ENCODE measurements at regions not wholly inside any gene's neighbourhood (a gene's known extent, or its start where the extent isn't known, plus 50 kb on each side); places are given as distances from the start of the nearest gene placed in this dataset.

GRCh38 chr10:128998101-128998805 is 468.8 kb upstream of the MGMT start:
- no peak for DNase-seq (ENCODE audit: low read depth)
- no peak overlapping the region for H3K4me3 ChIP-seq (ENCODE audit: low read depth, low read length)
- no peak for TF ChIP-seq CTCF (IDR thresholded peaks at IDR 0.05; ENCODE audit: insufficient read depth, low read length)

GRCh38 chr10:129004398-129004797 is 462.6 kb upstream of the MGMT start:
- no peak overlapping the region for H3K4me3 ChIP-seq (ENCODE audit: low read depth, low read length)
- DNase-seq (ENCODE audit: low read depth): no peak
- TF ChIP-seq CTCF (IDR thresholded peaks at IDR 0.05; ENCODE audit: insufficient read depth, low read length): no peak

GRCh38 chr10:129005080-129005479 is 462.0 kb upstream of the MGMT start:
- DNase-seq (ENCODE audit: low read depth): no peak
- TF ChIP-seq CTCF (IDR thresholded peaks at IDR 0.05; ENCODE audit: insufficient read depth, low read length): no peak
- no peak overlapping the region for H3K4me3 ChIP-seq (ENCODE audit: low read depth, low read length)

- no peak overlapping the region for H3K4me3 ChIP-seq (ENCODE audit: low read depth, low read length)
- no peak for DNase-seq (ENCODE audit: low read depth)
- TF ChIP-seq CTCF (IDR thresholded peaks at IDR 0.05; ENCODE audit: insufficient read depth, low read length): no peak
Observed at GRCh38 chr10:129005804-129006203, 461.2 kb upstream of the MGMT start.

- no peak overlapping the region for H3K4me3 ChIP-seq (ENCODE audit: low read depth, low read length)
- no peak for TF ChIP-seq CTCF (IDR thresholded peaks at IDR 0.05; ENCODE audit: insufficient read depth, low read length)
- DNase-seq (ENCODE audit: low read depth): no peak
Observed at GRCh38 chr10:129018511-129018910, 448.5 kb upstream of the MGMT start.

- no peak for TF ChIP-seq CTCF (IDR thresholded peaks at IDR 0.05; ENCODE audit: insufficient read depth, low read length)
- H3K4me3 ChIP-seq (ENCODE audit: low read depth, low read length): no peak overlapping the region
- peak; percentile 22 for DNase-seq (ENCODE audit: low read depth)
Observed at GRCh38 chr10:129020651-129021330, 446.2 kb upstream of the MGMT start.

All from fibroblast of the aortic adventitia (primary cell).